Cardiac septum (tissue), 1 donor: ENCODE measurements at regions not wholly inside any gene's neighbourhood (a gene's known extent, or its start where the extent isn't known, plus 50 kb on each side); places are given as distances from the start of the nearest gene placed in this dataset.

Source experiments
- DNase-seq: peaks from one replicate; pipeline ENCODE4 v3.0.0-alpha.2; 2020; ENCODE audit warnings: low spot score
- intact Hi-C: fragments of 100-400 bp; cut with DNase I; formaldehyde crosslinking; loops from one replicate; pipeline ENCODE4 v1.14.0; 2022
- donor health status: DM: no; HTN: no; CAD: no.

DNA sequence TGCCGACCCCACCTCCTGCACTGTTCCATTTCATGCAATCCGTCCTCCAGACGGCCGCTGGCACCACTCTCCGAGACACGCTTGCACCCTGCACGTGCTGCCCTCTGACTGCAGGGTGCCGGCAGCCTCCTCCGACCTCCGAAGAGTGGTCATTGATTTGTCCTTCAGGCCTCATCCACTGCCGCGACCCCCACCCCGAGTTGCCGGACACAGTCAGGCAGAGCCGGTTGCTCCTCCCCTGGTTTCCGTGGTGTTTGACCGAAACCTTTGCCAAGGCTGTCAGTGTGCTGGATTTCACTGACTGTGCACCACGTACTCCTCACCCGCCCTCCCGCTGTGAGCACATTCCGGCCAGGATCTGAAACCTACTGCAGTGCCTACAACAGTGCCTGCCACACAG is 156.4 kb upstream of the PDE10A start:
- no peak for DNase-seq
- intact Hi-C loops: no loop called here

DNA sequence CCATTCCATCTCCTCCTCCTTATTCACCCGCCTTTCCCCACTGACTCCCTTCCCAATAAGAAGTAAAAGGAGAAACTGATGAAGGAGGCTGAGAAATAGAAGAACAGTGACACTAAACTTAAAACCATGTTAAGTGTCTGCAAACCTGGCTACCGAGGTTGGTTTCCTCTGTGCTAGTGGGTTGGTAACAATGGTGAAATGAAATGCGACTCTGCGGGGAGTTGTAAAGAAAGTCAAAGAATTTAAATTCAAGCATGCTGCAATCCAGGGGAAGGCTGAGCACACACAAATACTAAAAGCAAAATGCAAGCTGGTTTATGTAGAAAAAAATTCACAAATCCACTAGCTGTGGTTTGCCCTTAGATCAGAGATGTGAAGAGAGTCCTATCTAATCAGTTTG is 155.2 kb upstream of the PDE10A start:
- DNase-seq: no peak
- intact Hi-C loops: no loop called here

- intact Hi-C loops: no loop called here
- no peak for DNase-seq
Observed at GRCh38 chr6:165817771-165818170, 154.7 kb upstream of the PDE10A start.

GRCh38 chr6:165817148-165817547 is 154.1 kb upstream of the PDE10A start:
- intact Hi-C loops: no loop called here
- no peak for DNase-seq

DNA sequence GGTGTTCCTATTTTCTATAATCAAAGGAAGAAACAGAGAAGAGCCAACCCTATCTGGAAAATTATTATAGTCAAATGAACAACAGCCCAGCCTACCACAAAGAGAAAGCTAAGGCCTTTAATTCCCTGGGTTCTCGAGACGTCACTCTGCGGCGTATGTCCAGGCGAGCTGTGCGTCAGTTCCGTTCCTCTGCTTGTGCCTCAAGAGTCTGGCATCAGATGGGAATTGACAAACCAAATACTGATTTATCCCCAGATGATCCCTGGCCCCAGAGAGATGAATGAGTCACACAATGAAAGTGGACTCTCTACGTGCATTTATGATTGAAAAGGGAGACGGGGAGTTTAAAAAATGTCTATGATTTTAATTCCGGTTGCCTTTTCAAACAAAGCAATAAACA is 151.6 kb upstream of the PDE10A start:
- DNase-seq: no peak
- intact Hi-C loops: no loop called here

DNA sequence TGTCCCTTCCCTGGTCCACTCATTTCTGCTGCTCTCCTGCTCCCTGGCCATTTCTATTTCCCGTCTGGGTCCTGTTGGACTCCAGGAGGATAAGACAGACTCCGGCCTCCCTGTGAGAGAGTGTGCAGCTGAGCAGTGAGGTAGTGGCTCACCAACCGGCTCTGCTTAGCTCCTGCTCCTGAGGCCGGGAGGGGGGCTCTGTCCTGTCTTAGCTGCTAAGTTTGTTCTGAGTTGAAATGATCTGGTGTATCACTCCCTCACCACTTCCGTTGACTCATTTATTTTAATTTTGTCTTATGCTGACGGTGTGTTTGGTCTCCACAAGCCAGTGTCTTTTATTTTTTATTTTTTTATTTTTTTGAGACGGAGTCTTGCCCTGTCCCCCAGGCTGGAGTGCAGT is 148.5 kb upstream of the PDE10A start:
- DNase-seq: no peak
- intact Hi-C loops: no loop called here

- intact Hi-C loops: no loop called here
- DNase-seq: no peak
Observed at GRCh38 chr6:165808021-165808420, 145.0 kb upstream of the PDE10A start.

DNA sequence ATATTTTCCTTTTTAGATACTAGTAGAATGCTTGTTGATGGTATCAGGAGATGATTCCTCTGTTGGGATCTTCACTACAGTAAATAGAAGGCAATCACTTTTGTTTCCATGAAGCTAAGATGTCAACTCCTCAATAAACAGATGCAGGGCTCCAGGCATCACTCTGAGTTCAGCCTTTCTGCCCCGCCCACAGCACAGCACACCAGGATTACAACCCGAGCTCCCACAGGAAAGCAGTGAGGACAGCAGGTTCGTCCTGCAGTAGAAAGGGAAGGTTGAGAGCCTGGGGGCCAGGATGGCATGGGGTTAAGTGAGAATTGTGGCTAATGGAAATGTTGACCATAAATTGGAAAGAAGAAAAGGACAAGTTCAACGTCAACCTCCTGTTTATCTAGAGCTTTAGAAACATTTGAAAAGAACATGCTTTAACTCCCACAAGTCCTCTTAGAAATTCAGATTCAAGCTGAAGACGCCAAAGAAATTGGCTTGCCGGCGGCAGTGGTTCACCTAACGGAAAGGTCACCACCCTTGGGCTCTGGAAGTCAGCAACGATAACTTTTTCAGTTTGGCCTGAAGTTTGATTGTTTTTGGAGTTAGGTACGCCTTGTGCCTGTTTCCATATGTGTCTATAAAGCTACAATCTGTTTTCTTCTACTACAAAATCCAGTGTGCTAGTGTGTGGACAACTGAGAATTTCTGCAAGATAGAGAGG is 144.4 kb upstream of the PDE10A start:
- DNase-seq: no peak
- intact Hi-C loops: no loop called here

- intact Hi-C loops: no loop called here
- DNase-seq: no peak
Observed at GRCh38 chr6:165806126-165806810, 143.2 kb upstream of the PDE10A start.

DNA sequence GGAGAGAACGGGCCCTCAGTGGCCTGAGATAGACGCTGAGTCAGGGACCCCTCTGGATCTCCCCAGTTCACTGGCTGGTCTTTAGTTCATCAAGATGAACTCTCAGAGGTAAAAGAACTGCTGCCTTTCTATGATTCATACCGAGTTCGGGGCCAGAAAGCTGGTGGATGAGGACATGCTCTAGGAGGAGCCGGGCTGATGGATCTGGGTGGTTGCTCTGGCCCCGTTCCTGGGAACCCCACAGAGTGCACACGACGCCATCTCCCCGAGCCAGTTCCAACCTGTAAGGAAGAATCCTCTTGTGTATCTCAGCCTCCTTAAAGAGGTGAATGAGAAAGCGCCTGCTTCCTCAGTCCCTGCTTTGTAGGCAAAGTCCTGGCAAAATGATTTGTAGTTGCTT is 142.6 kb upstream of the PDE10A start:
- intact Hi-C loops: no loop called here
- DNase-seq: no peak

GRCh38 chr6:165805067-165805555 is 142.1 kb upstream of the PDE10A start:
- no peak for DNase-seq
- intact Hi-C loops: no loop called here

DNA sequence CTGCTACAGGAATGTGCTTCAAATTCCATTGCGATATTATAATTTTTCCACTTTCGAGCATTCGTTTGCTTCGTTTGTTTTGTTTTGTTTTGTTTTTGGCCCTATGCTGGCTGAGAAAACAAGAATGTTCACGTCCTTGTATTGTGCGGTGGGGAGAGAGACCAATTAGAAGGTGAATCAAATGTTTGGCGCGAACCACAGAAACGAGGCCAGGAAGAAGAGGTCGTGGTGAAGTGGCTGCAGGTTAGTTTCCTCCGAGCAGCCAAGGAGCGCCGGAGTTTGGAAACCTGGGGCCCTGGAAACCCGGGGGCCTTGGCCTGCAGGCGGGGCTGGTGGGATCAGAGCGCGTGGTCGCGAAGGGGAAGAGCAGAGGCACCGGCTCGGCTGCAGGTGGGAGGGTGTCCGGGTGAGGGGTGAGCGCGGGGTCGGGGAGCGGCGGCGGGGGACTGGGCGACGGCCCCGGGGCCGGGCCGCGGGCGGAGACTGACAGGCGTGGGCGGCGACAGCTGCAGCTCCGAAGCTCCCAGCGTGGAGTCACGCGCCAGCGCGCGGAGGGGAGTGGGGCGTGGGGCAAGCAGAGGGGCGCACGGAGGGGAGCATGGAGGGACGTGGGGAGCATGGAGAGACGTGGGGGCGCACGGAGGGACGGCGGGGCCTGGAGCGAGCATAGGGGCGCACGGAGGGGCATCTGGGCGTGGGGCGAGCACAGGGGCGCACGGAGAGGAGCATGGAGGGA is 141.5 kb upstream of the PDE10A start:
- no peak for DNase-seq
- intact Hi-C loops: no loop called here

GRCh38 chr6:165800337-165800736 is 137.3 kb upstream of the PDE10A start:
- DNase-seq: no peak
- intact Hi-C loops: no loop called here

GRCh38 chr6:165799391-165800153 is 136.5 kb upstream of the PDE10A start:
- DNase-seq: no peak
- intact Hi-C loops: no loop called here

DNA sequence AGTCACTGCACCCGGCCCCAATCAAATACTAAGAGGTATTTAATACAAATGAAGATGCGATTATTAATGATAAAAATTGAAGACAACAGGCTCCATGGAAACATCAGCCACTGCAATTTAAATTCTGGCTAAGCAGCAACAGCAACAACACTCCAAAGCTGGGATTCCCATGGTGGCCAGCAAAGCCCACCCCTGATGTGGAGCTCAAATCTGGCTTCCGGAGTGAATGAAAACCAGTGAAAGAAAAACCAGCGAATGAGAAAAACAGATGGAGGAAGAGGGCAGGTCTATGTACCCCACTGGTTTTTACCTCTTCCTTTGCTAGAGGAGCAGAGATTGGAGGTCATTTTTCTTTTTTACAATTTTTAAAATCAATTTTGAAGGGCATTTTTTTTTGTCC is 135.9 kb upstream of the PDE10A start:
- no peak for DNase-seq
- intact Hi-C loops: no loop called here

DNA sequence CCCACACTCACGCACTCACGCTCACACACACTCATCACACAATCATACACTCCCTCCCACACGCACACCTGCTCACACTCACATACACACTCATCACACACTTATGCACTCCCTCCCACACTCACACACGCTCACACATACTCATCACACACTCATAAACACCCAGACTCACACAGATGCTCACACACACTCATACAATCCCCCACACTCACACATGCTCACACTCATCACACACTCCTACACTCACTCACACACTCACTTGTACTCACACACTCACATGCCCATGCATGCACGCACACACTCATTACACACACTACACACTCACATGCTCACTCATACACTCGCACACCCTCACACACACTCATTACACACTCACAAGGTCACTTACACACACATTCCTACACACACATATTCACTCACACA is 131.1 kb upstream of the PDE10A start:
- DNase-seq: no peak
- intact Hi-C loops: no loop called here

GRCh38 chr6:165793287-165793825 is 130.3 kb upstream of the PDE10A start:
- intact Hi-C loops: no loop called here
- DNase-seq: no peak

GRCh38 chr6:165791876-165792437 is 128.9 kb upstream of the PDE10A start:
- no peak for DNase-seq
- intact Hi-C loops: no loop called here

GRCh38 chr6:165791306-165791705 is 128.3 kb upstream of the PDE10A start:
- intact Hi-C loops: no loop called here
- no peak for DNase-seq
